ENCODE measurements at regions not wholly inside any gene's neighbourhood (a gene's known extent, or its start where the extent isn't known, plus 50 kb on each side); places are given as distances from the start of the nearest gene placed in this dataset.
"Not testable (repeated sequence)": the region's sequence is repeated elsewhere in the genome, so short reads cannot be mapped to it uniquely, and the experiment has no call there.

GRCh38 chr5:79924936-79925893 is 65.8 kb downstream of the MTX3 start:
- DNase-seq (ENCODE audit: low spot score), result peak; percentile 5

GRCh38 chr5:79923431-79923830 is 67.6 kb downstream of the MTX3 start:
- no peak for DNase-seq (ENCODE audit: low spot score)

- DNase-seq (ENCODE audit: low spot score), result no peak
Measured at GRCh38 chr5:79922626-79923025, 68.4 kb downstream of the MTX3 start.

GRCh38 chr5:79907452-79907851 is 83.6 kb downstream of the MTX3 start:
- not testable (repeated sequence) for DNase-seq (ENCODE audit: low spot score)

GRCh38 chr5:79902571-79902970 is 88.5 kb downstream of the MTX3 start:
- DNase-seq (ENCODE audit: low spot score), result not testable (repeated sequence)

GRCh38 chr5:79901631-79902030 is 89.4 kb downstream of the MTX3 start:
- no peak for DNase-seq (ENCODE audit: low spot score)

GRCh38 chr5:79898611-79899010 is 92.5 kb downstream of the MTX3 start:
- no peak for DNase-seq (ENCODE audit: low spot score)

- no peak for DNase-seq (ENCODE audit: low spot score)
Measured at GRCh38 chr5:79893976-79894375, 97.1 kb downstream of the MTX3 start.

- DNase-seq (ENCODE audit: low spot score), result no peak
Measured at GRCh38 chr5:79893485-79893884, 97.6 kb downstream of the MTX3 start.

- no peak for DNase-seq (ENCODE audit: low spot score)
Measured at GRCh38 chr5:79890930-79891249, 100.2 kb downstream of the MTX3 start.

GRCh38 chr5:79890119-79890929 is 100.7 kb downstream of the MTX3 start:
- no peak for DNase-seq (ENCODE audit: low spot score)

- DNase-seq (ENCODE audit: low spot score), result no peak
Measured at GRCh38 chr5:79888643-79889042, 102.4 kb downstream of the MTX3 start.

GRCh38 chr5:79886925-79887655 is 104.0 kb downstream of the MTX3 start:
- DNase-seq (ENCODE audit: low spot score), result peak; percentile 26

- no peak for DNase-seq (ENCODE audit: low spot score)
Measured at GRCh38 chr5:79886456-79886855, 104.6 kb downstream of the MTX3 start.

GRCh38 chr5:79879880-79880279 is 111.2 kb downstream of the MTX3 start:
- DNase-seq (ENCODE audit: low spot score), result not testable (repeated sequence)

- peak; percentile 47 for DNase-seq (ENCODE audit: low spot score)
Measured at GRCh38 chr5:79878721-79879336, 112.2 kb downstream of the MTX3 start.

GRCh38 chr5:79878136-79878679 is 112.9 kb downstream of the MTX3 start:
- no peak for DNase-seq (ENCODE audit: low spot score)

GRCh38 chr5:79876456-79876855 is 114.6 kb downstream of the MTX3 start:
- DNase-seq (ENCODE audit: low spot score), result no peak

GRCh38 chr5:79875230-79875629 is 115.8 kb downstream of the MTX3 start:
- no peak for DNase-seq (ENCODE audit: low spot score)

- no peak for DNase-seq (ENCODE audit: low spot score)
Measured at GRCh38 chr5:79873187-79873586, 117.9 kb downstream of the MTX3 start.

GRCh38 chr5:79872291-79872690 is 118.8 kb downstream of the MTX3 start:
- DNase-seq (ENCODE audit: low spot score), result no peak

Data from germinal center (tissue), 1 donor.